Kidney epithelial cell (primary cell): ENCODE measurements at regions not wholly inside any gene's neighbourhood (a gene's known extent, or its start where the extent isn't known, plus 50 kb on each side); places are given as distances from the start of the nearest gene placed in this dataset.
"Not testable (repeated sequence)": the region's sequence is repeated elsewhere in the genome, so short reads cannot be mapped to it uniquely, and the experiment has no call there.

Experiments used
- DNase-seq: peaks from one replicate; pipeline ENCODE4 v3.0.0-alpha.2; 2010; ENCODE audit warnings: low read depth
- H3K27me3 ChIP-seq: 2 replicates; pipeline ENCODE4 v1.6.0; 2011; ENCODE audit warnings: low read length; ENCODE audit not compliant: control insufficient read depth, insufficient read depth
- H3K36me3 ChIP-seq: 2 replicates; pipeline ENCODE4 v1.5.1; 2011; ENCODE audit warnings: low read length; ENCODE audit not compliant: control insufficient read depth, insufficient read depth
- H3K4me3 ChIP-seq: 2 replicates; pipeline ENCODE4 v1.5.1; 2011; ENCODE audit warnings: low read depth, mild to moderate bottlenecking, control low read depth, low read length
- CTCF ChIP-seq: IDR thresholded peaks from 2 replicates; pipeline ENCODE4 v1.5.1; 2011; ENCODE audit warnings: mild to moderate bottlenecking, moderate library complexity, low read length, control low read depth, inconsistent platforms; ENCODE audit not compliant: insufficient read depth, poor library complexity, severe bottlenecking

- Histone ChIP-seq H3K4me3 (no peak overlapping the region), H3K27me3 (no peaks in the 10 kb centered on the region), H3K36me3 (no peaks in the 10 kb centered on the region)
- no peak for TF ChIP-seq CTCF
- no peak for DNase-seq
Measured at GRCh38 chr6:133129556-133129955, 111.6 kb upstream of the EYA4 start.

GRCh38 chr6:133130863-133131262, 110.3 kb upstream of the EYA4 start:
- TF ChIP-seq CTCF, result peak; percentile 33
- DNase-seq, result peak; percentile 87

GRCh38 chr6:133131621-133132465, 109.3 kb upstream of the EYA4 start:
- DNase-seq, result no peak
- no peak for TF ChIP-seq CTCF
- H3K4me3 ChIP-seq, result no peak overlapping the region
- H3K36me3 ChIP-seq, result no peaks in the 10 kb centered on the region
- no peaks in the 10 kb centered on the region for H3K27me3 ChIP-seq

More at GRCh38 chr6:133130863-133131262, 110.3 kb upstream of the EYA4 start:
- Histone ChIP-seq H3K4me3 (no peak overlapping the region), H3K36me3 (no peaks in the 10 kb centered on the region), H3K27me3 (no peaks in the 10 kb centered on the region)

GRCh38 chr6:133132466-133132971, 108.6 kb upstream of the EYA4 start:
- no peak overlapping the region for H3K4me3 ChIP-seq
- no peaks in the 10 kb centered on the region for H3K27me3 ChIP-seq
- H3K36me3 ChIP-seq, result no peaks in the 10 kb centered on the region
- TF ChIP-seq CTCF, result no peak
- DNase-seq, result no peak

- no peaks in the 10 kb centered on the region for H3K36me3 ChIP-seq
- H3K4me3 ChIP-seq, result no peak overlapping the region
- no peak for DNase-seq
- no peaks in the 10 kb centered on the region for H3K27me3 ChIP-seq
- no peak for TF ChIP-seq CTCF
Measured at GRCh38 chr6:133136177-133136880, 104.8 kb upstream of the EYA4 start.

- H3K27me3 ChIP-seq, DNase-seq, H3K4me3 ChIP-seq, H3K36me3 ChIP-seq: not testable (repeated sequence)
Measured at GRCh38 chr6:133147470-133148184, 93.5 kb upstream of the EYA4 start.
